ENCODE measurements at regions not wholly inside any gene's neighbourhood (a gene's known extent, or its start where the extent isn't known, plus 50 kb on each side); places are given as distances from the start of the nearest gene placed in this dataset.

GRCh38 chr6:120872262-120872578 lies 462.1 kb downstream of the TBC1D32 start:
- TF ChIP-seq, protein P1, sequence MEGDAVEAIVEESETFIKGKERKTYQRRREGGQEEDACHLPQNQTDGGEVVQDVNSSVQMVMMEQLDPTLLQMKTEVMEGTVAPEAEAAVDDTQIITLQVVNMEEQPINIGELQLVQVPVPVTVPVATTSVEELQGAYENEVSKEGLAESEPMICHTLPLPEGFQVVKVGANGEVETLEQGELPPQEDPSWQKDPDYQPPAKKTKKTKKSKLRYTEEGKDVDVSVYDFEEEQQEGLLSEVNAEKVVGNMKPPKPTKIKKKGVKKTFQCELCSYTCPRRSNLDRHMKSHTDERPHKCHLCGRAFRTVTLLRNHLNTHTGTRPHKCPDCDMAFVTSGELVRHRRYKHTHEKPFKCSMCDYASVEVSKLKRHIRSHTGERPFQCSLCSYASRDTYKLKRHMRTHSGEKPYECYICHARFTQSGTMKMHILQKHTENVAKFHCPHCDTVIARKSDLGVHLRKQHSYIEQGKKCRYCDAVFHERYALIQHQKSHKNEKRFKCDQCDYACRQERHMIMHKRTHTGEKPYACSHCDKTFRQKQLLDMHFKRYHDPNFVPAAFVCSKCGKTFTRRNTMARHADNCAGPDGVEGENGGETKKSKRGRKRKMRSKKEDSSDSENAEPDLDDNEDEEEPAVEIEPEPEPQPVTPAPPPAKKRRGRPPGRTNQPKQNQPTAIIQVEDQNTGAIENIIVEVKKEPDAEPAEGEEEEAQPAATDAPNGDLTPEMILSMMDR (IDR thresholded peaks at IDR 0.05): no peak
- no peak for TF ChIP-seq POLR2A (IDR thresholded peaks at IDR 0.05)

Measured in lower leg skin (tissue), 3 donors.